ENCODE measurements at regions not wholly inside any gene's neighbourhood (a gene's known extent, or its start where the extent isn't known, plus 50 kb on each side); places are given as distances from the start of the nearest gene placed in this dataset.

- Histone ChIP-seq H3K4me3 (ENCODE audit: extremely low read depth in 1 of 4, insufficient read depth in 2 of 4, low read depth in 3 of 4, low read length in 4 of 4) (no peak overlapping the region), H3K27me3 (replicated peaks in 1 of 4; ENCODE audit: control insufficient read depth in 3 of 4, extremely low read depth in 1 of 4, insufficient read depth in 3 of 4, low read length in 3 of 4) (no peaks in the 10 kb centered on the region), H3K79me1 (ENCODE audit: low read depth, low read length) (no peaks in the 10 kb centered on the region), H3K27ac (ENCODE audit: low read depth, low read length) (no peak overlapping the region), H3K36me3 (ENCODE audit: control insufficient read depth in 2 of 4, insufficient read depth in 4 of 4, low read length in 3 of 4) (no peaks in the 10 kb centered on the region), H4K20me1 (replicated peaks in 1 of 2; ENCODE audit: control insufficient read depth in 1 of 2, insufficient read depth in 2 of 2, low read length in 2 of 2) (no peaks in the 10 kb centered on the region), H3K79me2 (ENCODE audit: control insufficient read depth in 1 of 2, insufficient read depth in 2 of 2, low read length in 2 of 2) (no peaks in the 10 kb centered on the region), H2BK15ac (ENCODE audit: low read length) (no peak overlapping the region), H2AK5ac (ENCODE audit: low read depth, low read length) (no peak overlapping the region), H3K4me2 (ENCODE audit: insufficient read depth in 1 of 2, low read depth in 2 of 2, low read length in 2 of 2) (no peak overlapping the region), H3K9ac (replicated peaks in 1 of 4; ENCODE audit: extremely low read depth in 1 of 4, low read depth in 3 of 4, low read length in 3 of 4) (no peak overlapping the region), H3K9me3 (ENCODE audit: insufficient read depth in 2 of 2, low read depth in 1 of 2, low read length in 1 of 2) (no peaks in the 10 kb centered on the region), H2BK120ac (replicated peaks; ENCODE audit: low read depth, low read length) (no peak overlapping the region), H3K4ac (replicated peaks; ENCODE audit: insufficient read length, low read depth, low read length) (no peak overlapping the region), H3K23ac (ENCODE audit: insufficient read length) (no peak overlapping the region), H3K23me2 (ENCODE audit: low read depth, low read length) (no peaks in the 10 kb centered on the region), H4K91ac (replicated peaks; ENCODE audit: insufficient read length, low read length) (no peak overlapping the region), H2BK20ac (ENCODE audit: low read length) (no peak overlapping the region), H4K8ac (ENCODE audit: extremely low read depth, insufficient read depth, low read length) (no peak overlapping the region), H2BK12ac (ENCODE audit: low read depth, low read length) (no peak overlapping the region), H3K4me1 (replicated peaks in 1 of 4; ENCODE audit: control insufficient read depth in 3 of 4, insufficient read depth in 4 of 4, low read length in 3 of 4) (no peaks in the 10 kb centered on the region), H3K18ac (ENCODE audit: extremely low read depth, low read length) (no peak overlapping the region), H2BK5ac (ENCODE audit: low read depth, low read length) (no peak overlapping the region), H2AFZ (ENCODE audit: low read length) (no peak overlapping the region), H3K56ac (replicated peaks; ENCODE audit: insufficient read length, low read depth, low read length) (no peak overlapping the region), H3K14ac (ENCODE audit: insufficient read length) (no peak overlapping the region), H4K5ac (ENCODE audit: insufficient read length, low read depth, low read length) (no peak overlapping the region)
- DNase-seq (ENCODE audit: low read depth in 1 of 2, low spot score in 2 of 2) = no peak
- TF ChIP-seq MAFK (IDR thresholded peaks at IDR 0.05; ENCODE audit: low read depth, low read length) (no peak), SUZ12 (IDR thresholded peaks at IDR 0.05; ENCODE audit: low read length) (no peak), POLR2A (IDR thresholded peaks at IDR 0.05; ENCODE audit: control extremely low read depth in 1 of 2, low read depth in 2 of 2, low read length in 2 of 2) (no peak), JUN (IDR thresholded peaks at IDR 0.05; ENCODE audit: low read depth, low read length) (no peak), SIX5 (IDR thresholded peaks at IDR 0.05; ENCODE audit: low read depth, low read length) (no peak), POLR2AphosphoS5 (IDR thresholded peaks at IDR 0.05; ENCODE audit: low read depth, low read length) (no peak), ASH2L (IDR thresholded peaks at IDR 0.05; ENCODE audit: low read length) (no peak)
- 100% methylated on average over 1 of the region's 1 CpG; no CpG with 5 or more reads in 1 of the 2 experiments for WGBS, 2 experiments (ENCODE audit: extremely low coverage in 1 of 2, insufficient coverage in 1 of 2, insufficient read length in 1 of 2, insufficient replicate concordance in 2 of 2, low coverage in 1 of 2, low lambda C conversion rate in 2 of 2, missing lambda C conversion rate in 1 of 2)
- ChIA-PET CTCF (ENCODE audit: partially characterized antibody) (interaction anchor here (0.7 to 1.8 kb wide), 2 partner anchors 9 to 13 kb away, joined by 3 to 11 read pairs; no protein-coding TSS in a partner anchor), POLR2A (ENCODE audit: partially characterized antibody) (no interaction called here)
- FAIRE-seq = no peak
Observed at GRCh38 chr5:110342683-110343082, 383.8 kb downstream of the TMEM232 start.
